Left ventricle myocardium inferior (tissue), 1 donor: ENCODE measurements at regions not wholly inside any gene's neighbourhood (a gene's known extent, or its start where the extent isn't known, plus 50 kb on each side); places are given as distances from the start of the nearest gene placed in this dataset.

Source experiments
- DNase-seq: peaks from one replicate; pipeline ENCODE4 v3.0.0-alpha.2; 2020
- H3K27ac ChIP-seq: fragments of 200-600 bp; replicated peaks from 2 replicates; pipeline ENCODE4 v1.8.0; 2021
- H3K27me3 ChIP-seq: fragments of 200-600 bp; 2 replicates; pipeline ENCODE4 v1.8.0; 2021; ENCODE audit warnings: low read depth
- H3K36me3 ChIP-seq: fragments of 200-600 bp; 2 replicates; pipeline ENCODE4 v1.8.0; 2021
- H3K4me1 ChIP-seq: fragments of 200-600 bp; 2 replicates; pipeline ENCODE4 v1.8.0; 2021
- H3K4me3 ChIP-seq: fragments of 200-600 bp; 2 replicates; pipeline ENCODE4 v1.8.0; 2021; ENCODE audit warnings: mild to moderate bottlenecking, moderate library complexity
- H3K9me3 ChIP-seq: fragments of 200-600 bp; replicated peaks from 2 replicates; pipeline ENCODE4 v1.8.0; 2021
- CTCF ChIP-seq: fragments of 200-600 bp; IDR thresholded peaks from 2 replicates; pipeline ENCODE4 v1.8.0; 2021; ENCODE audit warnings: antibody characterized with exemption, mild to moderate bottlenecking, borderline replicate concordance
- intact Hi-C: fragments of 100-400 bp; cut with micrococcal nuclease; formaldehyde crosslinking; loops from one replicate; pipeline ENCODE4 v1.11.0; 2022
- donor health status: DM: no; HTN: yes; CAD: no; lungs with severe emphysema.

DNA sequence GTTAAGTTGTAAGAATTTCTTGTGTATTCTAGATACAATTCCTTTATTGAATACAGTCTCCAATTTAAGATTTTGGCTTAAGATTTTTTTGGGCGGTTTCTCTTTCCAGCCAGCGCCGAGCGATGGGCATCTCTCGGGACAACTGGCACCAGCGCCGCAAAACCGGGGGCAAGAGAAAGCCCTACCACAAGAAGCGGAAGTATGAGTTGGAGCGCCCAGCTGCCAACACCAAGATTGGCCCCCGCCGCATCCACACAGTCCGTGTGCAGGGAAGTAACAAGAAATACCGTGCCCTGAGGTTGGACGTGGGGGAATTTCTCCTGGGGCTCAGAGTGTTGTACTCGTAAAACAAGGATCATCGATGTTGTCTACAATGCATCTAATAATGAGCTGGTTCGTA is 278.7 kb upstream of the TARS1 start:
- TF ChIP-seq CTCF, result no peak
- no peak for DNase-seq
- H3K4me1 ChIP-seq, result no peaks in the 10 kb centered on the region
- intact Hi-C loops, result no loop called here
- no peaks in the 10 kb centered on the region for H3K27me3 ChIP-seq
- no peak overlapping the region for H3K4me3 ChIP-seq
- H3K27ac ChIP-seq, result no peak overlapping the region
- no peaks in the 10 kb centered on the region for H3K36me3 ChIP-seq
- H3K9me3 ChIP-seq, result peaks cover 30% of the 10 kb centered on the region

GRCh38 chr5:33166522-33166921 is 274.2 kb upstream of the TARS1 start:
- intact Hi-C loops, result no loop called here
- TF ChIP-seq CTCF, result no peak

DNA sequence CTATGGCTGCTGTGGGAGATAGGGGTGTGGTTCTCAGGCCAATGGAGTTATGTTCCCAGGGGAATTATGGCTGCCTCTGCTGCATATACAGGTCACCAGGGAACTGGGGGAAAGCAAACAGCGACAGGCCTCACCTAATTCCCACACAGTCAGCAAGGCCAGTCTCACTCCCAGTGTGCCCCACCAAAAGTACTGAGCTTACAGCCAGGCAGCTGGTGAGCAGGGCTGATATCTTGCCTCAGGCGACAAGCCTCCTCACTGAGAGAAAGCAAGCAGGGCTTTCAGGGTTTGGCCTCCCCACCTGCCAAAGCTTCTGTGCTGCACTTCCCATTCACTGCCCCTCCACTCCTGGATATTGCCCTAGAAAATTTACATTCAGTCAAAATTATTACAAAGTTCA is 273.8 kb upstream of the TARS1 start:
- H3K4me3 ChIP-seq, result no peak overlapping the region
- no peak for TF ChIP-seq CTCF
- no peaks in the 10 kb centered on the region for H3K36me3 ChIP-seq
- H3K27me3 ChIP-seq, result no peaks in the 10 kb centered on the region
- DNase-seq, result no peak
- H3K27ac ChIP-seq, result no peak overlapping the region
- peaks cover 48% of the 10 kb centered on the region for H3K9me3 ChIP-seq
- intact Hi-C loops, result no loop called here
- no peaks in the 10 kb centered on the region for H3K4me1 ChIP-seq

More at GRCh38 chr5:33166522-33166921, 274.2 kb upstream of the TARS1 start:
- Histone ChIP-seq H3K27me3 (no peaks in the 10 kb centered on the region), H3K9me3 (peaks cover 53% of the 10 kb centered on the region), H3K27ac (no peak overlapping the region), H3K36me3 (no peaks in the 10 kb centered on the region), H3K4me1 (no peaks in the 10 kb centered on the region), H3K4me3 (no peak overlapping the region)
- no peak for DNase-seq

- Histone ChIP-seq H3K36me3 (no peaks in the 10 kb centered on the region), H3K9me3 (peaks cover 44% of the 10 kb centered on the region), H3K27ac (no peak overlapping the region), H3K4me1 (no peaks in the 10 kb centered on the region), H3K27me3 (no peaks in the 10 kb centered on the region), H3K4me3 (no peak overlapping the region)
- no peak for TF ChIP-seq CTCF
- DNase-seq, result no peak
- intact Hi-C loops, result no loop called here
Measured at GRCh38 chr5:33167541-33167940, 273.2 kb upstream of the TARS1 start.

- no peak for DNase-seq
Measured at GRCh38 chr5:33170411-33170810, 270.4 kb upstream of the TARS1 start.

More at GRCh38 chr5:33170411-33170810, 270.4 kb upstream of the TARS1 start:
- peaks cover 24% of the 10 kb centered on the region for H3K9me3 ChIP-seq
- H3K36me3 ChIP-seq, result no peaks in the 10 kb centered on the region
- H3K27ac ChIP-seq, result no peak overlapping the region
- H3K4me1 ChIP-seq, result no peaks in the 10 kb centered on the region
- intact Hi-C loops, result no loop called here
- H3K4me3 ChIP-seq, result no peak overlapping the region
- no peak for TF ChIP-seq CTCF
- H3K27me3 ChIP-seq, result no peaks in the 10 kb centered on the region
